ENCODE measurements at regions not wholly inside any gene's neighbourhood (a gene's known extent, or its start where the extent isn't known, plus 50 kb on each side); places are given as distances from the start of the nearest gene placed in this dataset.
"Not testable (repeated sequence)": the region's sequence is repeated elsewhere in the genome, so short reads cannot be mapped to it uniquely, and the experiment has no call there.

DNA sequence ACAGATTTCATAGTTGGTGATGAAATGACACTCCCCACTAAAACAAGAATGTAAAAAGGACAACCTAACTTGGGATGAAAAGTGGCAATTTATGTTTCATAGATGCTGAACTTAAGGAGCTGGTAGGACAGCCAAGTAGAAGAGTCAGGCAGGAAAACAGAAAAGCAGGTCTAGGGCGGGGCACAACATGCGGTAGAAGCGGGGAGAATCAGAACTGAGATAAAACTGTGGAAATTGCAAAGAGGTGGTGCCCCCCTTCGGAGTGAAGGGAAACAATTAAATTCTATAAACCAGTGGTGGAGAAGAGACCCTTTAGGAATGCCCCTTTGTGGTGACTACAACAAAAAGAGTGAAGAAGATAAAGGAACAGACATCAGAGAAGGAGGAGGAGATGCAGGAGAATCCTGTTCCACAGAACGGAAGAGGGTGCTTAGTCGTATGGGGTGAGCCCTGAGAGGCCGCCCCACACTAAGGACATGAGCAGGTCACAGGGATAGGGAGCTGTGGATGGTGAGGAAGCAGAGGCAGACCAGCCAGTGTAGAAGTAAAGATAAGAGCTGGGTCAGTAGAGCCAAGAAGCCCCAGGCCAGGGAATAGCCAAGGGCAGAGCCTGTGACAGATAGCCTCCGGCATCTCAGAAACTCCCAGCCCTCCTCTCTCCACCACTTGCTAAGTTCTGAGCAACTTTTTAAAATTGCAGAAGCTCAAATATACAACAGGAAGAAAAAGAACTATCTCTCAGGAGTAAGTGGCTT lies 100.3 kb upstream of the DOCK9 start:
- DNase-seq, result no peak

GRCh38 chr13:99080131-99080530 lies 102.3 kb upstream of the DOCK9 start:
- DNase-seq, result no peak

DNA sequence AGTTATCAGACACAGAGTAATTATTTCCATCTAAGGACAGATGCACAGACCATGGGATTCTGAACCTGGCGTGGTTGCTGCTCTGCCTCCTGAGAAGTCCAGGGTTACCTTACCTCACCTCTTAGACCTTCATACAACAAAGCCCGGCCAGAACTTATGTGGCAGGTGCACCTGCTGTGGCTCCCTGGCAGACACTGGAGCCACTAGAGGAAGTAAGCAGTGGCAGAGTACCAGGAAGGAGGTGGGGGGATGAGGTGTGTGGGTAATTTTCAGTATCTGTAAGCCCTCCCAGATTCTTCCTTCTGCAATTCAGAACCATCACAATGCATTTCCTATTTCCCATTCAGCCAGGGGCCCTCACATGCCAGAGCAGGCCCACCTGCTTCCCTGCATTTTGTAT lies 106.1 kb upstream of the DOCK9 start:
- DNase-seq, result no peak

GRCh38 chr13:99085139-99085807 lies 107.4 kb upstream of the DOCK9 start:
- no peak for DNase-seq

DNA sequence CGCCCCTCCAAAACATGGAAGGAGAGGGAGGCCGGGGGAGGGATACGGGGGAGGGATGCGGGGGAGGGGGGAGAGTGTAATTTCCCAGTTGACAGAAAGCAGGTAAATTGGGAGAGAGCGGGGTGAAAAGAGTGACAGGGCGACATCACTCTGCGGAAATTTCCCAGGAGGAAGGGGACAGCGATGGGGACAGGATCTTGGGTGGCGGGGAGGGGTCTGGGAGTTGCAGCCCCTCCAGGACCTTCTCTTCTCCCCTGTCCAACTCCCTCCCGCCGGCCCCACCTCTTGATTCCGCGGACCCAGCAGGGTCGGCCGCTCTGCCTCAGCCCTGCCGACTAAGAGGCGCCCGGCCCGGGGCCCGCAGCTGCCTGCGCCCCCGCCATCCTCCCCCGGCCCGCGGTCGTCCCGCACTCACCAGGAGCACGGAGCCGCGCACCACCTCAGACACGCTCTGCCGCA lies 108.0 kb upstream of the DOCK9 start:
- no peak for DNase-seq

DNA sequence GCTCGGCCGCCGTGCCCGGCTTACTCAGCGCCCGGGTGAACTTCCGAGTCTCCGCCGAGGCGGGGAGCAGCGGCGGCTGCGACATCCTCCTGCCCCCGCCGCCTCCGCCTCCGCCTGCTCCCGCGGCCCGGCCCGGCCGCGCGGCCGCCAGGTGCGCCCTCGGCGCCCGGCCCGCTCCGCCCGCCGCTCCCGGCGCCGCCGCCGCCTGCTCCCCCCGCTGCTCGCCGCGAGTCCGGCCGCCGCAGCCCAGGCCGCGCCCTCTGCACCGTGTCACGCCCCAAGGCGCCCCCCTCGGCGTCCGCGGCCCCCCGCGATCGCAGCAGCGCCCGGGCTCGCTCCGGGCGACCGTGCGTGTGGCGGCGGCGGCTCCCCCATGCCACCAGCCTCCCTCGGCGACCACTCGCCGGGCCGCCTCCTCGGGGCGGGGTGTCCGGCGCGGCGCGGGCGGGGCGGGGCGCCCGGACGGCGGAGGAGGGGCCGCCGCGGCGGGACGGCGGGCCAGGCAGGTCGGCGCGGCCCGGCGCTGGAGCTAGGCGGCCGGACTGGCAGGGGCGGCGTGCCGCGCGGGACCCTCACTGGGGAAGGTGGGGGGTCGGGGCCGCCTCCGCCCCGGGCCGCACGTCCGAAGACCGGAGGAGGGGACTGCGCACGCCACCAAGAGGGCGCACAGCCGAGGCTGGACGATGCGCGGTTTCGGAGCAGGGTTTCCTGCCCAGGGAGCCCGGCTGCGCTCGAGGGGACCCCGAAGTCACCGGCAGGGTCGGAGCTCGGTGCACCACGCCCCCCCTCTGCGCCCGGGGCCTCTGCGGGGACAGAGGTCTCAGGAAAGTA lies 108.6 kb upstream of the DOCK9 start:
- peak; percentile 58 for DNase-seq

GRCh38 chr13:99087098-99087953 lies 109.5 kb upstream of the DOCK9 start:
- DNase-seq, result peak; percentile 94

- DNase-seq, result peak; percentile 24
Observed at GRCh38 chr13:99087954-99088491, 110.2 kb upstream of the DOCK9 start.

DNA sequence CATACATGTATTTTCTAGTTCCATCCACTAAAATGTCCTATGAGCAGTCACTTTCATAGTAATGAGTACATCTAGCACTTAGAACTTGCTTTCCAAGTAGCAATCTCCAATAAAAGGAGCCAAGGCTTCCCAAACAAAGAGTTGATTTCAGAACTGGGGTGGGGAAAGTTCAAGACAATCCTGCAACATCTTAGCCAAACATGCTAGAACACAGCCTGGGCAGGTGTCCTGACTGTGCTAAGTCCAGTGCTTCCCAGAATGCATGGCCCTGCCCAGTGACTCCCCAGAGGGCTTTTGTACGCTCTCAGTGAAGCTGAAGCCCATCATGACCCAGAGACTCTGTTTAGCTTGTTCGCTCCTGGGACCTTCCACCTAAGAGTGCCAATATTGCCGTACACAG lies 106.7 kb upstream of the UBAC2 start:
- no peak for DNase-seq

GRCh38 chr13:99101831-99102230 lies 98.8 kb upstream of the UBAC2 start:
- DNase-seq, result not testable (repeated sequence)

GRCh38 chr13:99103536-99103935 lies 97.1 kb upstream of the UBAC2 start:
- peak; percentile 11 for DNase-seq

DNA sequence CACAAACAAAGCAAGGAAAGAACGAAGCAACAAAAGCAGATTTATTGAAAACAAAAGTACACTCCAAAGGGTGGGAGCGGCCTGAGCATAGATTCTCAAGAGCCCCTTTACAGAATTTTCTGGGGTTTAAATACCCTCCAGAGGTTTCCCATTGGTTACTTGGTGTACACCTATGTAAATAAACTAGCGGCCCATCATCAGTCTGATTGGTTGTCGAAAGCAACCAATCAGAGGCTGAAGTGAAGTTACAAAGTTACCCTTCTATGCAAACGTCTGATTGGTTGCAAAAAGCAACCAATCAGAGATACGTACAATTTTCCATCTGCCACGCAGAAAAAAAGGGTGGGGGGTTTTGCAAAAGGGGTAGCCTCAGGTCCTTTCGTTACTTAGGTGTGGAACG lies 96.3 kb upstream of the UBAC2 start:
- no peak for DNase-seq

GRCh38 chr13:99105160-99105559 lies 95.5 kb upstream of the UBAC2 start:
- no peak for DNase-seq

DNA sequence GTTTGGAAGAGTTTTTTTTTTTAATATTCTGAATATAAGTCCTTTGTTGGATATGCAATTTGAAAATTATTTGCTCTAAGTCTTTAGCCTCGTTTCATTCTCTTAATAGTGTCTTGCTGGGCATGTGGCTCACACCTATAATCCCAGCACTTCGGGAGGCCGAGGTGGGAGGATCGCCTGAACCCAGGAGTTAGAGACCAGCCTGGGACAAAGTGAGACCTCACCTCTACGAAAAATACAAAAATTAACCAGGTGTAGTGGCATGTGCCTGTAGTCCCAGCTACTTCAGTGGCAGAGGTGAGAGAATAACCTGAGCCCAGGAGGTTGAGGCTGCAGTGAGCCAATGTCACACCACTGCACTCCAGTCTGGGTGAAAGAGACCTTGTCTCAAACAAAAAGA lies 87.3 kb upstream of the UBAC2 start:
- no peak for DNase-seq

GRCh38 chr13:99118179-99118578 lies 82.5 kb upstream of the UBAC2 start:
- DNase-seq, result no peak

GRCh38 chr13:99119656-99120055 lies 81.0 kb upstream of the UBAC2 start:
- no peak for DNase-seq

DNA sequence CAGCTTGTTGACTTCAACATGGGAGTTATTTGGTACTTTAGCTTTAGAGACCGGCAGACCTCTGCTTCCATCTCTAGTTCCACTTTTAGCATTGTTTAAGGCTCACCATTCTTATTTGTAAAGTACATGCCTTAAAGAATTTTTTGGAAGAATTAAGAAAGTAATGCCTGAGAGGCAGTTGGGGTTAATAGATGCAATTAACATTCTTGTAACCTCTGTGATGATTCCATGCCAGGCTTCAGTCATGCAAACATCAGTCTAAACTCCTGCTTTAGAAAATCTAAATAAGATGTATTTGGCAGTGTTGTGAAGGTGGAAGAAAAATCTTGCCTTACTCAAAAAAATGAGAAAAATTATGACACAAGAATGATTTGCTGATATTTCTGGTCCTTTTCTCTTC lies 79.9 kb upstream of the UBAC2 start:
- DNase-seq, result no peak

- DNase-seq, result no peak
Observed at GRCh38 chr13:99122171-99122570, 78.5 kb upstream of the UBAC2 start.

GRCh38 chr13:99123101-99124045 lies 77.3 kb upstream of the UBAC2 start:
- no peak for DNase-seq

- DNase-seq, result no peak
Observed at GRCh38 chr13:99124046-99124400, 76.6 kb upstream of the UBAC2 start.

GRCh38 chr13:99124794-99125316 lies 75.8 kb upstream of the UBAC2 start:
- no peak for DNase-seq
